GM21619 (cell line): ENCODE measurements at regions not wholly inside any gene's neighbourhood (a gene's known extent, or its start where the extent isn't known, plus 50 kb on each side); places are given as distances from the start of the nearest gene placed in this dataset.
"Not testable (repeated sequence)": the region's sequence is repeated elsewhere in the genome, so short reads cannot be mapped to it uniquely, and the experiment has no call there.

ENCODE experiments used
- ATAC-seq: cut with Tn5 transposase; IDR thresholded peaks from one replicate; pipeline ENCODE4 v1.9.1; 2021; ENCODE audit not compliant: unreplicated experiment

DNA sequence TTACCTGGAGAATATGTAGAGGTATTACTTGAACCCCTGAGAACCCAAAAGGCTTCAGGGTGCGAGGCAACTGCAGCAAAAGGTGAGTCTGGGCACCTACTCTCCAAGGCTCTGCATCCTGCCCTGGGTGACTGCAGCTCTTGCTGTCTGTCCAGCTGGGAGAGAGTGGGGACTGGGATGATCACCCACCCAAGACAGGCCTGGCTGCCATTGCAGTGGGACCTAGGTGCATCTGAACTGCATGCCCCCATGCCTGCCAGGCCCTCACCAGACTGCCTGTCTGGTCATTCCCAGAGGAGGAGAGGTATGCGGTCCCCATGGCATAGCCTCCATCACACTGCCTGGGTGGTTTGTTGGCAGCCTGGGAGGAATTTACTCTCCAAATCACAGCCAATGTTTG is 563.9 kb downstream of the TFAP2A start:
- no peak for ATAC-seq

DNA sequence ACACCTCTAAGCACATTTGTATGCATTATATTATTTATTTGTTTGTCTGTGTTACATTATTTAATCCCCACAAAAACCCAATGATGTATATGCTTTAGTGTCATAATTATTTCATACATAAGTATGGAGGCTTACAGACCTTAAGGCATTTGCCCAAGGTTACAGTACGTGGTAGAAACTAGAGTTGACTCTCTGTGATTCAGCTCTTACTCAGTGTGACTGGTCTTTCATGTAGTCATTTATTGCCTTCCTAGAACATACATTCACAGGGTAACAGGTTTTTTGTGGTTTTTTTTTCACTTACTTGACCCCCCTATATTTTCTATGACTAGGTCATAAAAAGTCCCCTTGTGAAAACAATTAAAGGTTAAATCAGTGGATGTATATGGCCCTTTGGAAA is 566.8 kb downstream of the TFAP2A start:
- no peak for ATAC-seq

DNA sequence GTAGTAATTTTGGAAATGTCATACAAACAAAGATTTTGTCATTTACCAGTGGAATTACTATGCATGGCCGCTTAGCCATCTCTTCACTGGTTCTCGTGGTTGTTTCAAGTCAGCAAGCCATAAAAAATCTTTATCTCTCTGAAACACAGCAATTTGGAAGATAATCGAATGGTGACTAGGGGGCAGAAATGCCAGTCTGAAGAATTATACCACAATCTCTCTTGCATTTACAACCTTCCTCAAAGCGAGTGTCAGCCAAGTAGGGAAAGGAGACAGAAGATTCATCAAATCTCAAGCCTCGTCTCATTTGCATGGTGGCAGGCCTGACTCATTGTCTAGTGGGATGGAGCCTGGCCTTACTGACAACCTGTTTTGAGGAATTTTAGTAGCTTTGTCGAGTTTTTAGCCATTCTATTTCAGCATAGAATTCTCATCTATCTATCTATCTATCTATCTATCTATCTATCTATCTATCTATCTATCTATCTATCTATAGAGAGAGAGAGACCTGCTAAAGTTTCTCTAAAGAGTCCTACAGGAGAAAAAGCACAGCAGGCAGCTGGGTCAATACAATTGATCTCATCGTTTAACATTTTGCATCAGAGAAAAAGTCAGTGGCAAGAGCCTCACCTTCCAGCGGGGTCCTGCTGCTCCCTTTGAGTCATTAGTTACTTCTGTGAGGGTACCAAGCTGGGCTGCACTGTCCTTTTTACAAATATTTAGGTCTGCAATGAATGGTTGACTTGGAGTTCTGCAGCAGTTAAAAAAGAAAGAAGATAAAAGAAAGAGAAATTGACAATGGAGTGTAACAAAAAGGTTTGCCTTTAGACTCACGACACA is 572.8 kb downstream of the TFAP2A start:
- ATAC-seq, result no peak

DNA sequence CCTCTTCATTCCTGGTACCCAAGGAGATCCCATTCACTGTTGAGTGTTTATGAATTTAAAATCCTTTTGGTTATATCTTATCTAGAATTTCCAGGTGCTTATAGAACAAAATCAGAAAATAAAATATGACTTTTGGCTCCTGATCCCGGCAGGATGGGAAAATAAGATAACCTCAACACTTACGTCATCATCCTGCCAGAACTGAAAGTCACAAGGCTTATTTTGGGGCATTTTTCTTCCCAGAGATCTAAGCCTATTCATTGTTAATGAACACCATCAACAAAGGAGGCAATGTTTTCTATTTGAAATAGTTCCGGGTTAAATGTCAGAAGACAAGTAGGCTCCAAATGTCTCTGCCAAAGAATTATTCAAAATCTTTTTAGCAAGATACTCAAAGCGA is 580.6 kb downstream of the TFAP2A start:
- no peak for ATAC-seq

DNA sequence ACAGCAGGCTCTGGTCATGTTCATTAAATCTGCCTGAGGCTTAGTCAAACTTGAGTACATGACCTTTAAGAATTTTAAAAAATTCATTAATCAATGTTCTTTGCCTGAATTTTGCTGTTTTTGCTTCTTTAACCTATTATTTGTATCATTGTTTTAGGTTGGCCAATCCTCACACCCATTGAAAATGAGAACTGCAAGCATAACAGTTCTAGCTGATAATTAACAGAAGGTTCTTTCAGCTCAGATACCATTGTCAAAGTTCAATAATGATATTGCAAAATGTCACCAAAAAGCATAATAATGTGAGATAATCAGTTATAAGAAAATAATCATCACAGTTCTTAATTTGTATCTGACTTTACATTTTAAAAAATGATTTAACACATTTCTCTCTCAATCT is 583.1 kb downstream of the TFAP2A start:
- ATAC-seq, result no peak

DNA sequence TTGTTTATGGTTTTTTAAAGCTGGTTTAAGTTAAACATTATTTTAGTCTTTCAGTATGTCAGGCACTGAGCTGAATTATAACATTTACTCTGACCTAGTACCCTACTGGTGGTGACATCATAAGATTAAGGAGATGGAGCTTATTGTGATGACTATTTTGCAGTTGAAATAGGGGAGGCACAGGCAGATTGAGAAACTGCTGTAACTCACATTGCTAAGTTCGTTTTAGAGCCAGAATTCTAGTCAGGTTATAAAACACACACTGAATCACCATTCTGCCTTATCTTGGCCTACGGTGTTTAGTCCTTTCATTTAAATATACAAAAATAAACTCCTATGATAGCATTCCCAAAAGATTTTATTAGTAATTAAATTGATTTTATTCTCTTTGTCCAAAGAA is 584.1 kb downstream of the TFAP2A start:
- ATAC-seq, result no peak

DNA sequence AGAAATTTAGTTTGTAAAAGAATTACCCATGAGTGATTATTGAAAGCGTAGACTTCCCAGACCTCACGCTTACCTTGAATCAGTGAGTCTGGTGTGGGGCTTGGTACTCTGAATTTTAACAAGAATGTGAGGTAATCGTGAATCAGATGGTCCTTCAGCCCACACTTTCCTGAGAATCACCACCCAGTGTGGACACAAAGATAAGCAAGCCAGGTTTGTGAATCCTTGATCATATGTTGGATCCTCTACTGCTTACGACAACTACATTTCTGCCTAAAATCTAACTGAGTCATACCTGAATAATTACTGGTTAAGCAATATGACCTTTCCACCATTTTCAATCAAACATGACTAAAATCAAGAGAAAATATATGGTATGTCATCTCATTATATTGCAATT is 589.3 kb downstream of the TFAP2A start:
- no peak for ATAC-seq

DNA sequence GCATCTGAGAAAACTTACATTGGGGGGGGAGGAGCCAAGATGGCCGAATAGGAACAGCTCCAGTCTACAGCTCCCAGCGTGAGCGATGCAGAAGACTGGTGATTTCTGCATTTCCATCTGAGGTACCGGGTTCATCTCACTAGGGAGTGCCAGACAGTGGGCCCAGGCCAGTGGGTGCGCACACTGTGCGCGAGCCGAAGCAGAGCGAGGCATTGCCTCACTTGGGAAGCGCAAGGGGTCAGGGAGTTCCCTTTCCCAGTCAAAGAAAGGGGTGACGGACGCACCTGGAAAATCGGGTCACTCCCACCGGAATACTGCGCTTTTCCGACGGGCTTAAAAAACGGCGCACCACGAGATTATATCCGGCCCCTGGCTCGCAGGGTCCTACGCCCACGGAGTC is 604.1 kb downstream of the TFAP2A start:
- ATAC-seq, result not testable (repeated sequence)

DNA sequence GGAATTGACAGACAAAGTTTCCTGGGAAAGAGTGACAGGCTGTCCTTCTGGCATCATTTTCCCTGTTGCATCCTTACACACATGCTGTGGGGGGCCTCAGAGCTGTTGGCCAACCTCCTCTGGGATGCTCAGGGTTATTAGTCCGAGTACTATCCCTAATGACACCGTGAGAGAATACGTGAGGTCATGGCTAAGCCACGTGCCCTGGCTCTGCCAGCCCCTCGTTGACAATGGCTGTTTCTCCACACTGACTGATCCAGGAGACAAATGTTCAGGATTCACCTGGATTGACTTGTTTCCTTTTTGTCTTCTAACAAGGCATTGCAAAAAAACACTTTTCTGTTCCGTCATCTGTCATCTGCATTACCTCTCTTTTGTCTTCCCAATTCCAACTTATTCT is 604.6 kb downstream of the TFAP2A start:
- ATAC-seq, result no peak

DNA sequence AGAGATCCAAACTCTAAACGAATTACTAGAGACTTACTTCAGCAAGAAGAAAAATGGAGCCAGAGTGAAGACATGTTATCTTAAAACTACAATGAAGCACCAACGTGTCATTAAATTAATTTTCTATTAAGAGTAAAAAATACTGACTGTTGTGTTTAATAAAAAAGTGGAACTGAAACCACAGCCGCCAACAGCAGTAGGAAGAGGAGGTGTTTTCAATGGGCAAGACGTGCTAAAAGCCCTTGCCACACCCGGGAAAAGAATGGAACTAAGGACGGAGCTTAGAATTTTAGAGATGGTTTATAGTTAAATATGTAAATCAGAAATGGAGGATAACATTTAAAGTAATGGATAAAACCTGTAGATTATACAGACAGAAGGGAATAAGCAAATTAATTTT is 608.7 kb downstream of the TFAP2A start:
- ATAC-seq, result no peak

DNA sequence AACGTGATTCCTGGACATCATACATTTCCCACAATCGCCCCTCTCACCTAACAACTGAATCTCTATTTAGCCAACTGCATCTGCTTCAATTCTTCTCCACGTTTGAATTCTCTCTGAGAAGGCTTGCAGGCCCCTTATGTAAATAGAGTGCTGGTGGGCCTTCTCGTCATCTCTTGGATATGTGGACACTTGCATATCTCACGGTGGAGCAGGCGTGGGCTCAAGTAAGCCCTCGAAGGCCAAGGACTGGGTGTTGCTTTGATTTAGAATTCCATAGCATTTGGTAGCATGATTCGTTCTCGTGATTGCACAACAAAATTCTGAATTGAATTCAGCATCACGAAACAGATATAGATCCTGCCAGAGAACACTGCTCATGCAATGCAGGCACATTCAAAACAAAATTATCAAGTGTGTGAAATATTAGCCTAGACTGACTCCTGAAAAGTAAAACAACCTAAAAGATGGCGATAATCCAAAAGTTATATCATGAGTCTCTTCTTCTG is 613.6 kb downstream of the TFAP2A start:
- ATAC-seq, result no peak

DNA sequence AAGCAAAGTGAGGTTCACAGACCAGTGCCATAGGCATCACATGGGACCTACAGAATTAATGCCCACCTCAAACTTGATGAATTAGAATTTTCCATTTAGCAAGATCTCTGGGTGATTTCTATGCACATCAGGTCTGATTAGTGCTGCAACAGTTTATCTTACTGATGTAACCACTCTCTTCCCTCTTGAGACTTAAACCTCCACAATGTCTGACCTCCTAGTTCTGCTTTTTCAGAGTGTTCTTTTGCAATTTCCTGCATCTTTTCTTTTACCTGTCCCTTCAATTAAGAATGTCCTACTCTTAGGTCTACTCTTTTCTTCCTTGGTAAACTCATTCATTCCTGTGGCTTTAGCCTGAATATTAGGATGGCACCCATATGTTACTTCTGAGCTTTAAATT is 615.3 kb downstream of the TFAP2A start:
- ATAC-seq, result no peak

DNA sequence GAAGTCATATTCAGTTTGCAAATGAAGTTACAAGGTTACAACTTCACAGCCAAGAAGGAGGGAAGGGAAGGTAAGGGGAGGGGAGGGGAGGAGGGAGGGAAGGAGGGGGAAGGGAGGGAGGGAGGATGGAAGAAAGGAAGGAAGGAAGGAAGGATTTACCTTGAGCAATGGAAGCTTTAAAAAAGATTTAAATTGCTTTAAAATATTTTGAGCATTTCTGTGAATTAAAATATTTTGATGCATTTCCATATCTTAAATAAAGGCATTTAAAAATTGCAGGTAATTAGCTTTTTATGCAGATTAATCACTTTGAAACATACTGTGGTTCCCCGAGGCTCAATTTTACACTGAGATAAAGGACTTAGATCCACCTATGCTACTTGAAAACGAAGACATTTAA is 618.0 kb downstream of the TFAP2A start:
- ATAC-seq, result no peak

DNA sequence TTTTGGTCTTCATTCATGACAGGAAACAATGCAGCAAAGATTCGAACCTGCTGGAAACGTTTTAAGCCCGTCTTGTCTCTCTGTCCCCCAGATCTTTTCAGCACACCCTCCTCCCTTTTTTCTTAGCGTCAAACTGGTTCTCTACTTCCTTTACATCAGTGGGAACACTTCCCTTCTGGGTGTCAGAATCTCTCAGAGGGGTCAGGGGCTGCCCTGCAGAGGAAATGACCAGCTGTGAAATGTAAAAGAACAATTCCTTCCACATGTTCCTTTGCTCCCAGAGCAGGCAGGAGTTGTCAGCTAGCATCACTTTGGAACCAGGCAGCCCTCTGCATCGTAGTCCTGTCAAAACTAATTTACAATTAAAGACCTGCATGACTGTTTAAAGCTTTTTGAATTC is 619.0 kb downstream of the TFAP2A start:
- no peak for ATAC-seq

DNA sequence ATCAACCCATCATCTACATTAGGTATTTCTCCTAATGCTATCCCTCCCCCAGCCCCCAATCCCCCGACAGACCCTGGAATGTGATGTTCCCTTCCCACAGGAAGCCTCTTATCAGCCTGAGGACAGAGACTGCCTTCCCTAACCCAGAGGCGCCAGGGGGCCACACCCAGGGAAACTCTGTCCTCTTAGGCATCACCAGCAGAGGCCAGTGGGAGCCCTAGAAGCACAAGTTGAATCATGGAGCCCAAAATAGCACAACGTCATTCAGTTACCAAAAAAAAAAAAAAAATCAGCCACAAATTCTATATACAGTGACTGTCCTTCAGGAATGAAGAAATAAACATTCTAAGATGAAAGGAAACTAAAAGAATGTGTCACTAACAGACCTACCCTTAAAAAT is 625.7 kb downstream of the TFAP2A start:
- ATAC-seq, result no peak

DNA sequence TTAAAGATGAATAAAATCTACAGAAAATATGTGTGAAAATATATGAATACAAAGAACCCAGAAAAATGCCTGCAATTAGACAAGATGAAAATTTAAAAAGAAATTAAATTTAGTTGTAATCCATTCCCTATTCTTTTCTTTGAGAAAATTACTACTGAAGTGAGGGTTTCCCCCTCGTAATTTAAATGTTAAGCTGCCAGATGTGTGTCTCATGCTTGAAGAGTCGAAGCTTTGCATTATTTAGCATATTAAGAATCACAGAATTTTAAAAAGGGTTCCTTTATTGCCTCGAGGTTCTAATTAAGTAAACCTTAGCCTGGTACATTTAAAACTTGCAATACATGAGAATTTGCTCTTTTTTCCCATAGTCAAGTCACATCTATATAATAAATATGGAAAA is 630.1 kb downstream of the TFAP2A start:
- no peak for ATAC-seq

DNA sequence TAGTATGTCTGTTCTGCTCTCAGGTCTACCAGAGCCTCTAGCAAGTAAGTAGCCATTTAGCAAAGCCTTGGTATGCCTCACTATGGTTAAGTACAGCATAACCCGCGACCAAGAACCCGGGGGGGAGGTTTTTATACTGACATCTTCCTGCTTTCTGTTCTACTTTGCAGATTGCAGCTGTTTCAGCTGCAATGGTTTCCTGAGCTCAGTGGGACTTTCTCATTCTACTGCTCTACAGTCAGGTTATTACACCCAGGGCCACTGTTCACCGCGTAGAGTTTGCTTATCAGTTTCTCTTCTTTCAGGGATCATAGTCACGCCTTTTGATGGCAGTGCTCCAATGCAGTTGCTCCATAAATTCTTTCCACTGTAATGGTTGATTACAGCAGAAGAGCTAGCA is 631.3 kb downstream of the TFAP2A start:
- ATAC-seq, result no peak

DNA sequence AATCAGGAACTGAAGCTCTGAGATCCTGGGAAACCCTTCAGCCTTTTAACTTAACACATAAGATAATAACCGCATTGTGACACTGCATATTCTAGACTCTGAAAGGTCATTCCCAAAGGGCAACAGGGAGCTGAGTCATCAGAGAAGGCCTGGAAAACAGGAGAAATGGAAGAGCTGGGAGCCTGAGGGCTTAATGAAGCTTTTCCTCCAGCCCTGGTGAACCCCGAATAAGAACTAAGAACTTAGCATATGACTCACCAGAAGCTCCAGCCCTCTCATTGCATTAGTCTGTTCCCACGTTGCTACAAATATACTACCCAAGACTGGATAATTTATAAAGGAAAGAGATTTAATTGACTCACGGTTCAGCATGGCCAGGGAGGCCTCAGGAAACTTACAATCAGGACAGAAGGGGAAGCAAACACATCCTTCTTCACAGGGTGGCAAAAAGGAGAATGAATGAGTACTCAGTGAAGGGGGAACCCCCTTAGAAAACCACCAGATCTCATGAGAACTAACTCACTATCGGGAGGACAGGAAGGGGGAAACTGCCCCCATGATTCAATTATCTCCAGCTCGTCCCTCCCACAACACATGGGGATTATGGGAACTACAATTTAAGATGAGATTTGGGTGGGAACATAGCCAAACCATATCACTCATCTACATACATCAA is 648.5 kb downstream of the TFAP2A start:
- no peak for ATAC-seq

DNA sequence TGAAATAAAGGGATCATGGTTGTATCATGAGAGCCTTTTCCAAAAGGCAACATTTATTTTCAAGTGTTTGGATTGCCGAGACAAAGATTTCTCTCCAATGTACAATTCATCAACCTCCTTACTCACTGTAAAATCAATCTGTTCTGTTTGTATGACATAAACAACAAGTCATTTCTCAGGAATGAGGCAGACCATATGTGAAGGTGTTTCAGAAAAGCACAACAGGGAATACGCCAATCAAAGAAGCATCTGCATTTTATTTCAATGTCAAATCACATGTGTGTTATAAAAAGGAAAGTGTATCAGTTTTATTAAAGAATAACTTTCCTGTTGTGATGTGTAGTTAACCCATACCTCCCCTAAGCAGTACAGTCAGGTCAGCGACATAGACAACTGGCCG is 653.7 kb downstream of the TFAP2A start:
- no peak for ATAC-seq

DNA sequence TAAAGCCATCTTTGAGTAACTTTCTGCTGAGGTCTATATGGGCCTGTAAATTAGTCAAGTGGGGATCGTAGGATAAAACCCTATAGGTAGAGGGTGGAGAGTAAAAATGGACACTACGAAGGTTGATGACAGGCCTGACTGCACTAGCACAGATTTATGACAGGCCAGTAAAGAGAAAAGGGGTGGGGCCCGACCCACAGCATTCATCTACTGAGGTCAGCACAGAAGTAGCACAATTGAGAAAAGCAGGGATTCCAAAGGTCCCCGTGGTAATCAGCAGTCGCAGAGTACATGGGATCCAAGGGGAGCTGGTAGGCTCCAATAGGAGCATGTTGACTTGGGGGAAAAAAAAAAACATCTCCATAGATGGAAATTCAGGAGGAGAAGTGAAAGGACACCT is 660.4 kb downstream of the TFAP2A start:
- ATAC-seq, result no peak

DNA sequence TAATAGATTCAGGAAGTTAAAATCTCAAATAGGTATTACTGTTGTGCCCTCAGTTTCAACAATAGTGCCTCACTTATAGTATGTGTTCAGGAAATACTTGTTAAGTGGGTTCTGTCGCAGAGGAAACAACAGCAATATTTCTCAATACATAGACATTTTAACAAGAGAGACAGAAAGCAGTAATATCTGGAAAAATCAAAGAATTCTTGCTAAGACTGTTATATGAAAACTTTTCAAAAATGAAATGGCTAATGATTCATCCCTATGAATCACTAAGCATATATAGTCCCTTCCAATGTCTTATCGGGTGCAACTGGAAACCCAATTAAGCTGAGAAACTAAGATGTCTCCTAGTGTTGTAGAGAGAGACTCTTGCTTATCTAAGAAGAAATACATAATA is 668.9 kb downstream of the TFAP2A start:
- ATAC-seq, result no peak

DNA sequence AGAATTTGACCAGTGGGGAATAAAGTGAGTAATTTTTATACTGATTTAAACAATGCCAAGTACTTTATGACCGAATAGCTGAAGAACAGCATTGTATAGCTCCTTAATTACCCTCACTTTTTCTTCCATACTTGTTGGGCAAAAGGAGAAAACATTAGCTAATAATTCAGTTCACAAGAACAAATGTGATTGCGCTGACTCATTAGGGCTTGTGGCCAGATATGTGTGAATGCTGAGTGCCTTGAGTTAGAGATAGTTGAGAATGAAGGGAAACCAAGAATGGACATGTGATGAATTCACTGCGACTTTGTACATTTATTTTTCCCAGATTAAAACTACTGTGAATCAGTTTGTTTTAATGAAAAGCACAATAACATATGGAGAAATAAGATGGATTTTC is 669.4 kb downstream of the TFAP2A start:
- no peak for ATAC-seq

DNA sequence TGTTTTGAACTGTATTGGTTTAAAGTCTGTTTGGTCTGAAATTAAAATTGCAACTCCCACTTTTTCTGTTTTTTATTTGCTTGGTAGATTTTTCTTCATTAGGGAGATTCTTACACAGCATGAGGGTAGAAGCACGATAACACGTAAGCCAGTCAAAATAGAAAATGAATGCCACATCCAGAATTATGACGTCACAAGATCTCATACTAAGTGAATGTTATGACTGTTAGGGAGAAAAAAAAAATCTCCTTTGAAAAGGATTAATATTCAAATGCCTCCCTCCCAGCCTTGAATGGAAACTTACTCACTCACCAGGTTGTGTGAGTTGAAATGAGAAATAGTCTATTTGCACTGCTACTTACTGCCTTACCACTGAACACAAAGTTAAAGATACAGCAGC is 670.8 kb downstream of the TFAP2A start:
- ATAC-seq, result no peak
